A549 (cell line): ENCODE measurements at regions not wholly inside any gene's neighbourhood (a gene's known extent, or its start where the extent isn't known, plus 50 kb on each side); places are given as distances from the start of the nearest gene placed in this dataset.

Experiments
- ATAC-seq, 2 experiments: fragments of 200-7000 bp in 1 of 2; fragments of >200 bp in 1 of 2; cut with Nextera tagmentation in 1 of 2; cut with Tn5 transposase in 1 of 2; 3 replicates each; pipeline versions ENCODE4 v1.8.0 to v1.9.1; 2018 to 2020; ENCODE audit warnings: mild to moderate bottlenecking in 1 of 2, moderate library complexity in 1 of 2
- CTCF ChIA-PET: fragments of 300-600 bp; sonication (Branson Sonifier 250); formaldehyde crosslinking; extraction: SDS; loops from one replicate; lab custom pipeline; 2021; ENCODE audit warnings: antibody characterized with exemption, inconsistent platforms; lab: Yijun Ruan, JAX
- POLR2A ChIA-PET: fragments of 350-600 bp; formaldehyde crosslinking; extraction: SDS; loops from one replicate; lab custom pipeline; 2021; ENCODE audit warnings: antibody characterized with exemption, inconsistent platforms; lab: Yijun Ruan, JAX
- DNase-seq, 2 experiments: peaks; one replicate each; pipeline versions ENCODE4 v3.0.0 to v3.0.0-alpha.2; 2011 to 2016; ENCODE audit warnings: low read depth in 1 of 2, low spot score in 1 of 2
- FAIRE-seq: peaks from 2 replicates; lab custom pipeline; 2011; peaks lifted over from hg19 to GRCh38; lab: Jason Lieb, UNC
- H3K27ac ChIP-seq, 2 experiments: fragments of >200 bp; sonication (Bioruptor Twin); formaldehyde crosslinking; 3 replicates each; pipeline ENCODE4 v1.5.1; 2016 to 2017
- H3K4me1 ChIP-seq: fragments of >200 bp; sonication (Bioruptor Twin); formaldehyde crosslinking; 3 replicates; pipeline ENCODE4 v1.6.1; 2016
- H3K4me2 ChIP-seq: fragments of >200 bp; sonication (Bioruptor Twin); formaldehyde crosslinking; 3 replicates; pipeline ENCODE4 v1.6.1; 2016
- H3K4me3 ChIP-seq: fragments of >200 bp; sonication (Bioruptor Twin); formaldehyde crosslinking; 3 replicates; pipeline ENCODE4 v1.5.1; 2016
- H3K9me3 ChIP-seq: fragments of >200 bp; sonication (Bioruptor Twin); formaldehyde crosslinking; 3 replicates; pipeline ENCODE4 v1.6.1; 2016
- ATOH8 ChIP-seq: fragments of 250-450 bp; sonication (Bioruptor Pico); IDR thresholded peaks from 2 replicates; pipeline ENCODE4 v1.5.0; 2020; ENCODE audit warnings: low read depth, mild to moderate bottlenecking, moderate library complexity
- BHLHE40 ChIP-seq: IDR thresholded peaks from 2 replicates; pipeline ENCODE4 v1.6.1; 2012; ENCODE audit warnings: low read depth, low read length, inconsistent platforms
- CEBPB ChIP-seq, 2 experiments: fragments of >200 bp in 1 of 2; sonication (Bioruptor Twin) in 1 of 2; formaldehyde crosslinking in 1 of 2; IDR thresholded peaks; 2 replicates each; pipeline ENCODE4 v1.6.1; 2012 to 2016
- CHD2 ChIP-seq: fragments of 150-350 bp; IDR thresholded peaks from 2 replicates; pipeline ENCODE4 v1.6.1; 2014; ENCODE audit warnings: low read length; ENCODE audit not compliant: partially characterized antibody
- CTCF ChIP-seq: fragments of >200 bp; sonication (Bioruptor Twin); formaldehyde crosslinking; IDR thresholded peaks from 3 replicates; pipeline ENCODE4 v1.5.1; 2016
- E2F6 ChIP-seq: IDR thresholded peaks from 2 replicates; pipeline ENCODE4 v1.6.1; 2012; ENCODE audit warnings: low read depth, borderline replicate concordance
- ELK1 ChIP-seq: fragments of 150-350 bp; IDR thresholded peaks from 2 replicates; pipeline ENCODE4 v1.6.1; 2014; ENCODE audit warnings: low read depth, mild to moderate bottlenecking, low read length
- EP300 ChIP-seq, 2 experiments: fragments of >200 bp; sonication (Bioruptor Twin); formaldehyde crosslinking; IDR thresholded peaks; 2 replicates in 1 of 2; 3 replicates in 1 of 2; pipeline ENCODE4 v1.6.1; 2016 to 2017
- ESRRA ChIP-seq: fragments of 150-350 bp; IDR thresholded peaks from 2 replicates; pipeline ENCODE4 v1.6.1; 2014; ENCODE audit warnings: mild to moderate bottlenecking, low read length, borderline replicate concordance
- FOXS1 ChIP-seq: fragments of 250-450 bp; sonication (Bioruptor Pico); IDR thresholded peaks from 2 replicates; pipeline ENCODE4 v1.5.0; 2020; ENCODE audit warnings: mild to moderate bottlenecking, moderate library complexity
- GATA3 ChIP-seq: IDR thresholded peaks from 2 replicates; pipeline ENCODE4 v1.6.1; 2012; ENCODE audit warnings: borderline replicate concordance
- HDAC2 ChIP-seq: fragments of 200-600 bp; sonication (generic); IDR thresholded peaks from 2 replicates; pipeline ENCODE4 v1.6.1; 2016
- HES2 ChIP-seq: fragments of >200 bp; sonication (Bioruptor Twin); formaldehyde crosslinking; IDR thresholded peaks from 2 replicates; pipeline ENCODE4 v1.6.1; 2016
- HEYL ChIP-seq: fragments of 250-450 bp; sonication (Bioruptor Pico); IDR thresholded peaks from 2 replicates; pipeline ENCODE4 v1.8.0; 2021; ENCODE audit warnings: mild to moderate bottlenecking, moderate library complexity
- KDM5A ChIP-seq: fragments of 200-600 bp; sonication (generic); IDR thresholded peaks from 2 replicates; pipeline ENCODE4 v1.6.1; 2016; ENCODE audit warnings: antibody characterized with exemption, mild to moderate bottlenecking
- MAFK ChIP-seq: fragments of 450-650 bp; IDR thresholded peaks from 2 replicates; pipeline ENCODE4 v1.6.1; 2014; ENCODE audit not compliant: partially characterized antibody
- NFE2L2 ChIP-seq: fragments of 150-350 bp; conservative IDR thresholded peaks from 2 replicates; pipeline ENCODE4 v1.6.1; 2014; ENCODE audit warnings: low read length
- NPAS2 ChIP-seq: fragments of 250-450 bp; sonication (Bioruptor Pico); IDR thresholded peaks from 2 replicates; pipeline ENCODE4 v1.8.0; 2022; ENCODE audit warnings: mild to moderate bottlenecking, moderate library complexity, borderline replicate concordance
- PHF8 ChIP-seq: fragments of 200-600 bp; sonication (generic); IDR thresholded peaks from 2 replicates; pipeline ENCODE4 v1.6.1; 2016; ENCODE audit warnings: low read depth, mild to moderate bottlenecking, antibody characterized with exemption, moderate library complexity, borderline replicate concordance
- POLR2AphosphoS2 ChIP-seq: conservative IDR thresholded peaks from 2 replicates; pipeline ENCODE4 v1.6.1; 2012; ENCODE audit warnings: low read length, improper control_type of control experiment, inconsistent platforms
- RAD21 ChIP-seq, 2 experiments: fragments of >200 bp in 1 of 2; sonication (Bioruptor Twin) in 1 of 2; formaldehyde crosslinking in 1 of 2; IDR thresholded peaks in 1 of 2; conservative IDR thresholded peaks in 1 of 2; 2 replicates in 1 of 2; 3 replicates in 1 of 2; pipeline ENCODE4 v1.6.1; 2012 to 2018; ENCODE audit warnings: inconsistent platforms in 1 of 2
- RARB ChIP-seq: fragments of 250-450 bp; sonication (Bioruptor Pico); IDR thresholded peaks from 2 replicates; pipeline ENCODE4 v1.8.0; 2021; ENCODE audit warnings: mild to moderate bottlenecking, moderate library complexity
- RCOR1 ChIP-seq: fragments of 150-350 bp; IDR thresholded peaks from 2 replicates; pipeline ENCODE4 v1.6.1; 2014; ENCODE audit warnings: antibody characterized with exemption, low read length, low read depth
- TP53 ChIP-seq: fragments of 250-450 bp; sonication (Bioruptor Pico); IDR thresholded peaks from 2 replicates; pipeline ENCODE4 v1.5.0; 2021; ENCODE audit warnings: mild to moderate bottlenecking, moderate library complexity
- USF2 ChIP-seq: fragments of 450-650 bp; IDR thresholded peaks from 2 replicates; pipeline ENCODE4 v1.6.1; 2014; ENCODE audit warnings: antibody characterized with exemption
- ZNF302 ChIP-seq: fragments of 250-450 bp; sonication (Bioruptor Pico); IDR thresholded peaks from 2 replicates; pipeline ENCODE4 v1.9.0; 2021; ENCODE audit warnings: inconsistent platforms, mild to moderate bottlenecking, moderate library complexity
- ZSCAN20 ChIP-seq: fragments of 250-450 bp; sonication (Bioruptor Pico); IDR thresholded peaks from 2 replicates; pipeline ENCODE4 v1.8.0; 2022; ENCODE audit warnings: mild to moderate bottlenecking, moderate library complexity
- WGBS: methylation state at CpG from one replicate; pipeline ENCODE4 v1.1.6; 2017; ENCODE audit errors: missing lambda C conversion rate; 5-methylcytosine and 5-hydroxymethylcytosine counted together

- no peak overlapping the region for H3K4me2 ChIP-seq
- no peak overlapping the region for H3K4me3 ChIP-seq
- ATAC-seq (no peak), FAIRE-seq (no peak), DNase-seq (no peak)
- no peaks in the 10 kb centered on the region for H3K9me3 ChIP-seq
- no peaks in the 10 kb centered on the region for H3K4me1 ChIP-seq
- H3K27ac ChIP-seq = no peak overlapping the region
- TF ChIP-seq TP53 (CRISPR knock-in tag) (no peak), PHF8 (no peak), HES2 (no peak), CTCF (no peak), ATOH8 (CRISPR knock-in tag) (no peak), POLR2AphosphoS2 (no peak), USF2 (no peak), KDM5A (no peak), NFE2L2 (no peak), ESRRA (no peak)
- CTCF ChIA-PET = no interaction called here
- POLR2A ChIA-PET = no interaction called here
Measured at GRCh38 chr18:67282796-67283195, 233.7 kb downstream of the DSEL start.

- WGBS = 20% methylated on average over 1 of the region's 1 CpG
- POLR2A ChIA-PET = no interaction called here
- CTCF ChIA-PET = no interaction called here
- ATAC-seq (no peak), DNase-seq (no peak), FAIRE-seq (no peak)
- no peak overlapping the region for H3K4me3 ChIP-seq
- TF ChIP-seq RAD21 (conservative IDR thresholded peaks at IDR 0.05 in 1 of 2, IDR thresholded peaks at IDR 0.05 in 1 of 2) (no peak), CEBPB (IDR thresholded peaks at IDR 0.05) (no peak), GATA3 (no peak), ELK1 (no peak), FOXS1 (CRISPR knock-in tag) (no peak), ZNF302 (CRISPR knock-in tag) (no peak), HDAC2 (no peak), USF2 (no peak), RARB (no peak), EP300 (IDR thresholded peaks at IDR 0.05) (no peak), RCOR1 (no peak), CHD2 (no peak), ZSCAN20 (no peak), HEYL (no peak), BHLHE40 (no peak), E2F6 (no peak), NPAS2 (CRISPR knock-in tag) (no peak), MAFK (no peak)
- no peaks in the 10 kb centered on the region for H3K4me1 ChIP-seq
- no peak overlapping the region for H3K4me2 ChIP-seq
- no peak overlapping the region for H3K27ac ChIP-seq
- H3K9me3 ChIP-seq = no peaks in the 10 kb centered on the region
Measured at GRCh38 chr18:67281746-67282145, 234.8 kb downstream of the DSEL start.
